ENCODE measurements at regions not wholly inside any gene's neighbourhood (a gene's known extent, or its start where the extent isn't known, plus 50 kb on each side); places are given as distances from the start of the nearest gene placed in this dataset.

GRCh38 chr5:9953691-9954090 lies 296.0 kb downstream of the ATPSCKMT start:
- H3K9ac ChIP-seq (ENCODE audit: low read length in 5 of 5): no peak overlapping the region
- H3K4me1 ChIP-seq (ENCODE audit: control insufficient read depth in 5 of 5, insufficient read depth in 5 of 5, low read length in 5 of 5): no peaks in the 10 kb centered on the region
- peaks cover 0 to 4% (median 0%) of the 10 kb centered on the region in 5 donors for H3K27me3 ChIP-seq (ENCODE audit: control insufficient read depth in 5 of 5, insufficient read depth in 4 of 5, low read length in 5 of 5)
- no peak overlapping the region for H3K4me3 ChIP-seq (ENCODE audit: low read depth in 1 of 5, low read length in 5 of 5)
- H3K36me3 ChIP-seq (ENCODE audit: control insufficient read depth in 5 of 5, insufficient read depth in 5 of 5, low read length in 5 of 5): no peaks in the 10 kb centered on the region
- H3K9me3 ChIP-seq (ENCODE audit: control insufficient read depth in 5 of 5, low read length in 5 of 5): no peaks in the 10 kb centered on the region
- no peak overlapping the region for H3K27ac ChIP-seq (ENCODE audit: low read depth, low read length)

DNA sequence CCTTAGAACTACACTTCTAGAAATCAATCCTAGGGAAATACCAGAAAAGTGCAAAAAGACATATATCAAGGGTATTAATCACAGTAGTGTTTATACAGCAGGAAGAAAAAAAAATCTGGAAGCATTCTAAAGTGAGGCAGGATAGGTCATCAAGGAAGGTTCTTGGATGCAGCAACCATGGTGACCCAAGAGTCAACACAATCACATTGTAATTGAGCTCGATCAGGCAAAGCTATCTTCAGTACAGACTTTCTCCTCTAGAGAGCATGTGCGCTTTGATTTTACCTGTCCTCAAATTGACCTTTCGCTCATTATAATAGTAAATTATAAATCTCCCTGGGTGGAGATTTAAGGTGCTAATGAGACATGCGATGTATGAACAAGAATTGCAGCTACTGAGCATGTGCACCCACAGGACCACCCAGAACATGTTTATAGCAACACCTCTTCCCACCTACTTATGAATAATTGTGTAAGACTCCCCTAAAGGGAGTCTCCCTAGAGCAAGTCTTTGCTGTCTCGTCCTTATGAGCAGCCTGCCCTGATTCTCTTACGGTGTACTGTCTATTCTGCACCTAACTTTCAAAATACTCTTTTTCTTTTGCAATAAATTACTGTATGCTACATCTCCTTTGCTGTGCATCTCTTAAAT lies 297.7 kb downstream of the ATPSCKMT start:
- H3K27me3 ChIP-seq (ENCODE audit: control insufficient read depth in 5 of 5, insufficient read depth in 4 of 5, low read length in 5 of 5): peaks cover 0 to 4% (median 0%) of the 10 kb centered on the region in 5 donors
- no peak overlapping the region for H3K4me3 ChIP-seq (ENCODE audit: low read depth in 1 of 5, low read length in 5 of 5)
- H3K36me3 ChIP-seq (ENCODE audit: control insufficient read depth in 5 of 5, insufficient read depth in 5 of 5, low read length in 5 of 5): no peaks in the 10 kb centered on the region
- no peaks in the 10 kb centered on the region for H3K4me1 ChIP-seq (ENCODE audit: control insufficient read depth in 5 of 5, insufficient read depth in 5 of 5, low read length in 5 of 5)
- H3K9ac ChIP-seq (ENCODE audit: low read length in 5 of 5): no peak overlapping the region
- no peak overlapping the region for H3K27ac ChIP-seq (ENCODE audit: low read depth, low read length)
- H3K9me3 ChIP-seq (ENCODE audit: control insufficient read depth in 5 of 5, low read length in 5 of 5): no peaks in the 10 kb centered on the region

GRCh38 chr5:9947944-9948343 lies 301.7 kb downstream of the ATPSCKMT start:
- no peaks in the 10 kb centered on the region for H3K4me1 ChIP-seq (ENCODE audit: control insufficient read depth in 5 of 5, insufficient read depth in 5 of 5, low read length in 5 of 5)
- H3K27me3 ChIP-seq (ENCODE audit: control insufficient read depth in 5 of 5, insufficient read depth in 4 of 5, low read length in 5 of 5): no peaks in the 10 kb centered on the region
- no peaks in the 10 kb centered on the region for H3K9me3 ChIP-seq (ENCODE audit: control insufficient read depth in 5 of 5, low read length in 5 of 5)
- H3K27ac ChIP-seq (ENCODE audit: low read depth, low read length): no peak overlapping the region
- no peak overlapping the region for H3K9ac ChIP-seq (ENCODE audit: low read length in 5 of 5)
- no peak overlapping the region for H3K4me3 ChIP-seq (ENCODE audit: low read depth in 1 of 5, low read length in 5 of 5)
- H3K36me3 ChIP-seq (ENCODE audit: control insufficient read depth in 5 of 5, insufficient read depth in 5 of 5, low read length in 5 of 5): no peaks in the 10 kb centered on the region

- Histone ChIP-seq H3K4me3 (ENCODE audit: low read depth in 1 of 5, low read length in 5 of 5) (no peak overlapping the region), H3K9ac (ENCODE audit: low read length in 5 of 5) (no peak overlapping the region), H3K27me3 (ENCODE audit: control insufficient read depth in 5 of 5, insufficient read depth in 4 of 5, low read length in 5 of 5) (no peaks in the 10 kb centered on the region), H3K36me3 (ENCODE audit: control insufficient read depth in 5 of 5, insufficient read depth in 5 of 5, low read length in 5 of 5) (no peaks in the 10 kb centered on the region), H3K4me1 (ENCODE audit: control insufficient read depth in 5 of 5, insufficient read depth in 5 of 5, low read length in 5 of 5) (no peaks in the 10 kb centered on the region), H3K9me3 (ENCODE audit: control insufficient read depth in 5 of 5, low read length in 5 of 5) (no peaks in the 10 kb centered on the region), H3K27ac (ENCODE audit: low read depth, low read length) (no peak overlapping the region)
These were observed 302.4 kb downstream of the ATPSCKMT start for GRCh38 chr5:9947225-9947714.

DNA sequence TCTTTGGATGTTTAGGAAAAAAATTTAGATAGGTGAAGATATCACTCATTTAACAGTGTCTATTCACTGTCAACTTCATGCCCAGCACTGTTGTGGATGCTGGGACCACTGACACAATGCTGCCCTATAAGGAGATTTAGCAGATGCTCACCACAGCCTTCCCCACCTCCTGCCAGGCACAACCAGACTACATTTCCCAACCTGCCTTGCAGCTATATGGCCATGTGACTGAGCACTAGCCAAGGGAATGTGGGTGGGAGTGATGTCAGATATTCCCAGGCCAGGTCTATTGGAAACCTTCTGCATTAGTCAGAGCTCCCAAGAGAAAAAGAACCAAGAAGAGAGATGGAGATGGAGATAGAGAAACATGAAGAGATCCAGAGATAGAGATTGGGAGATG lies 302.6 kb upstream of the TAS2R1 start:
- no peaks in the 10 kb centered on the region for H3K36me3 ChIP-seq (ENCODE audit: control insufficient read depth in 5 of 5, insufficient read depth in 5 of 5, low read length in 5 of 5)
- H3K27ac ChIP-seq (ENCODE audit: low read depth, low read length): no peak overlapping the region
- no peaks in the 10 kb centered on the region for H3K27me3 ChIP-seq (ENCODE audit: control insufficient read depth in 5 of 5, insufficient read depth in 4 of 5, low read length in 5 of 5)
- peaks cover 2 to 11% (median 3%) of the 10 kb centered on the region in 5 donors for H3K9me3 ChIP-seq (ENCODE audit: control insufficient read depth in 5 of 5, low read length in 5 of 5)
- H3K4me1 ChIP-seq (ENCODE audit: control insufficient read depth in 5 of 5, insufficient read depth in 5 of 5, low read length in 5 of 5): no peaks in the 10 kb centered on the region
- H3K9ac ChIP-seq (ENCODE audit: low read length in 5 of 5): no peak overlapping the region
- H3K4me3 ChIP-seq (ENCODE audit: low read depth in 1 of 5, low read length in 5 of 5): no peak overlapping the region

- Histone ChIP-seq H3K4me3 (ENCODE audit: low read depth in 1 of 5, low read length in 5 of 5) (no peak overlapping the region), H3K27me3 (ENCODE audit: control insufficient read depth in 5 of 5, insufficient read depth in 4 of 5, low read length in 5 of 5) (no peaks in the 10 kb centered on the region), H3K9me3 (ENCODE audit: control insufficient read depth in 5 of 5, low read length in 5 of 5) (peaks cover 2 to 11% (median 3%) of the 10 kb centered on the region in 5 donors), H3K27ac (ENCODE audit: low read depth, low read length) (no peak overlapping the region), H3K9ac (ENCODE audit: low read length in 5 of 5) (no peak overlapping the region), H3K36me3 (ENCODE audit: control insufficient read depth in 5 of 5, insufficient read depth in 5 of 5, low read length in 5 of 5) (no peaks in the 10 kb centered on the region), H3K4me1 (ENCODE audit: control insufficient read depth in 5 of 5, insufficient read depth in 5 of 5, low read length in 5 of 5) (no peaks in the 10 kb centered on the region)
These were observed 300.0 kb upstream of the TAS2R1 start for GRCh38 chr5:9930156-9930555.

DNA sequence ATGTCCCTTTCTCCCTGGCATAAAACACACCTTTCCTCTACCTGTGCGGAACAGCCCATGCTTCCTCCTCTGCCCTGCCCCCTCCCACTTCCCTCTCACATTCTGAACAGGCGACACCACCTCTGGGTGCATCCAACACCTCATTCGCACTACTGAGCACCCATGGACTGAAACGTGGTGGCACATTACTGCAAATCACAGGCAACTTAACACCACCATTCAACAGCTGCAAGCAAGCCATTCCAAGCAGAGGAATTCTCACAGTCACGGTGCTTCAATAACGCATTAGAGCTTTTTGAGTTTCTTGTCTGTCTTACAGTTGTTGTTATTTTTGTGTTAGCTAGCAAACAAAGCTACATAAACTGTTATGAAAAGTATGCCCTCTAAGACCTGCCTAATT lies 298.2 kb upstream of the TAS2R1 start:
- Histone ChIP-seq H3K27ac (ENCODE audit: low read depth, low read length) (no peak overlapping the region), H3K27me3 (ENCODE audit: control insufficient read depth in 5 of 5, insufficient read depth in 4 of 5, low read length in 5 of 5) (no peaks in the 10 kb centered on the region), H3K4me3 (ENCODE audit: low read depth in 1 of 5, low read length in 5 of 5) (no peak overlapping the region), H3K9ac (ENCODE audit: low read length in 5 of 5) (no peak overlapping the region), H3K36me3 (ENCODE audit: control insufficient read depth in 5 of 5, insufficient read depth in 5 of 5, low read length in 5 of 5) (no peaks in the 10 kb centered on the region), H3K4me1 (ENCODE audit: control insufficient read depth in 5 of 5, insufficient read depth in 5 of 5, low read length in 5 of 5) (no peaks in the 10 kb centered on the region), H3K9me3 (ENCODE audit: control insufficient read depth in 5 of 5, low read length in 5 of 5) (peaks cover 2 to 12% (median 10%) of the 10 kb centered on the region in 5 donors)

DNA sequence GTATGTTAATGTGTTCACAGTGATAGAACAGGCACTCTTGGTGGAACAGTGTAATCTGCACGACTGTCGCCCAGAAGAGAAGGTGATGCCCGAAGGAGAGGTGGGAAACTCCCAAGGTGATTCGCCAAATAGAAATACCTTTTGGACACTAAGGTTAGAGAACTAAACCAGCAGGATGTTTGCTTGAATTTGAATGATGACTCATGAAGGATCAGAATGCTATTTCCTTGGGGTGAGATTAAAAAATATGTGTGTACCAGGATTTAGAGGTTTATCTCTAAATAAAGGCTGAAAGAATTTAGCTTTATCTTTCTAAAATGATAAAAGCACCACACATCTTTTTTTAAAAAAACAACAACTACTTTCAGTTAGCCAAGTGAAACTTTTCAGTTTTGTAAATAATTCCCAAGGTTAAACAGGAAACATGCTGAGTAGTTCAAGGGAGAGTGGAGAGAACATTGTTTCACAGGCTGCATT lies 297.4 kb upstream of the TAS2R1 start:
- H3K27me3 ChIP-seq (ENCODE audit: control insufficient read depth in 5 of 5, insufficient read depth in 4 of 5, low read length in 5 of 5): no peaks in the 10 kb centered on the region
- H3K27ac ChIP-seq (ENCODE audit: low read depth, low read length): no peak overlapping the region
- peaks cover 3 to 15% (median 10%) of the 10 kb centered on the region in 5 donors for H3K9me3 ChIP-seq (ENCODE audit: control insufficient read depth in 5 of 5, low read length in 5 of 5)
- H3K9ac ChIP-seq (ENCODE audit: low read length in 5 of 5): no peak overlapping the region
- no peak overlapping the region for H3K4me3 ChIP-seq (ENCODE audit: low read depth in 1 of 5, low read length in 5 of 5)
- no peaks in the 10 kb centered on the region for H3K4me1 ChIP-seq (ENCODE audit: control insufficient read depth in 5 of 5, insufficient read depth in 5 of 5, low read length in 5 of 5)
- H3K36me3 ChIP-seq (ENCODE audit: control insufficient read depth in 5 of 5, insufficient read depth in 5 of 5, low read length in 5 of 5): no peaks in the 10 kb centered on the region

DNA sequence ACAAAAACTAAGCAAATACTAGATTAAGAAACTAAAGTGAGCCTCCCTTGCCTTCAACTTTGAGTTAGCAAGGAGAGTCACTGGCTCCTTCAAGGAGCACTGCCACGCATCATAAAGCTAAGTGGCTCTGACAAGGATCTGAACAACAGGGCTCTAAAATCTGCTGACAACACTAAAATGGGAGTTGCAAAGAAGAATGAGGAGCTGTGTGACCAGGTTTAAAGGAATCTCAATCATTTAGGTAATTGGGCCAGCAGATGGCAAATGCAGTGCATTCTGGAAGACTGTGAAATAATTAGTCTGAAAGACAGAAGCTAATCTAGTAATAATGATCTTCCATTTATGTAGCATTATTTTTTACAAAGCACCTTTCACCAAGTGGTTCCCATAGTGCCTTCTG lies 297.0 kb upstream of the TAS2R1 start:
- Histone ChIP-seq H3K36me3 (ENCODE audit: control insufficient read depth in 5 of 5, insufficient read depth in 5 of 5, low read length in 5 of 5) (no peaks in the 10 kb centered on the region), H3K9me3 (ENCODE audit: control insufficient read depth in 5 of 5, low read length in 5 of 5) (peaks cover 3 to 19% (median 10%) of the 10 kb centered on the region in 5 donors), H3K27me3 (ENCODE audit: control insufficient read depth in 5 of 5, insufficient read depth in 4 of 5, low read length in 5 of 5) (no peaks in the 10 kb centered on the region), H3K4me1 (ENCODE audit: control insufficient read depth in 5 of 5, insufficient read depth in 5 of 5, low read length in 5 of 5) (no peaks in the 10 kb centered on the region), H3K27ac (ENCODE audit: low read depth, low read length) (no peak overlapping the region), H3K4me3 (ENCODE audit: low read depth in 1 of 5, low read length in 5 of 5) (no peak overlapping the region), H3K9ac (ENCODE audit: low read length in 5 of 5) (no peak overlapping the region)

DNA sequence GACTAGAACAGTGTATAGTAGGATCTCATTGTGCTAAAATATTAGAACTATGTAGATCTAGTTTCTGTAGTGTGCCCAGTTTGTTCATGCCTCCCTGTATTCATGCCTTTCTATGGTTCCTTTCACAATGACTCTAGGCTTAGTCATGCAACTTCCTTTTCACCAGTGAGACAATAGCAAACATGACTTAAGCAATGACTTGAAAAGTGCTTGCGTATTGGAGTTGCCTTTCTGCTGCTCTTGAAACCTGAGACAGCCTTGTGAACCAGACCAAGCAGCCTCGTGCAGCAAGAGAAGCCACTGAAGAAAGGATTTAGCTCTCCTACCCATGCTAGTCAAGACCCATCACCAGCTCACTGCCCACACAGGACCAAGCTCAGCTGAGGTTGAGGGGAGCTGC lies 294.5 kb upstream of the TAS2R1 start:
- Histone ChIP-seq H3K27me3 (ENCODE audit: control insufficient read depth in 5 of 5, insufficient read depth in 4 of 5, low read length in 5 of 5) (no peaks in the 10 kb centered on the region), H3K4me3 (ENCODE audit: low read depth in 1 of 5, low read length in 5 of 5) (no peak overlapping the region), H3K4me1 (ENCODE audit: control insufficient read depth in 5 of 5, insufficient read depth in 5 of 5, low read length in 5 of 5) (no peaks in the 10 kb centered on the region), H3K9ac (ENCODE audit: low read length in 5 of 5) (no peak overlapping the region), H3K36me3 (ENCODE audit: control insufficient read depth in 5 of 5, insufficient read depth in 5 of 5, low read length in 5 of 5) (no peaks in the 10 kb centered on the region), H3K27ac (ENCODE audit: low read depth, low read length) (no peak overlapping the region), H3K9me3 (ENCODE audit: control insufficient read depth in 5 of 5, low read length in 5 of 5) (peaks cover 3 to 26% (median 11%) of the 10 kb centered on the region in 5 donors)

All from subcutaneous abdominal adipose tissue (tissue), 5 donors.